NCI-H1048 (cell line): ENCODE measurements at regions not wholly inside any gene's neighbourhood (a gene's known extent, or its start where the extent isn't known, plus 50 kb on each side); places are given as distances from the start of the nearest gene placed in this dataset.

Experiments
- DNase-seq: peaks from one replicate; lab custom pipeline; 2025; lab: John Stamatoyannopoulos, UW

DNA sequence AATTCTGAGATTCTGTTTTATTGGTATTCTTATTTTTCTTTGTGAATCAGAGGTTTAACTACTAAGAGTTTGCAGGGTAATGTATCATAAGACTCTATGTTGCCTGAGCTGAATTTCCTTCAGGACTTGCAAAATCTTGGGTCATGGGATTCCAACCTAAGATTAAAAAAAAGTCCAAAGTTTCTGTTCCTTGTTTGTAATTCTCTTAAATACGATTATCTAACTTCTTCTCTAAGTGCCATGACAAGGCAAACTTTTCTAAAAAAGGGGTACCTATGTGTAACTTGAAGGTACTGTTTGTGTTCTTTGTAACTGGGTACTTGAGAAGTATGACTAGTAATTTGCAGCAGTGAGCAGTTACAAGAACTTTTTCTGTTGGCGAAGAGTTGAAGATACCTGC lies 181.3 kb upstream of the ZEB2 start:
- no peak for DNase-seq

DNA sequence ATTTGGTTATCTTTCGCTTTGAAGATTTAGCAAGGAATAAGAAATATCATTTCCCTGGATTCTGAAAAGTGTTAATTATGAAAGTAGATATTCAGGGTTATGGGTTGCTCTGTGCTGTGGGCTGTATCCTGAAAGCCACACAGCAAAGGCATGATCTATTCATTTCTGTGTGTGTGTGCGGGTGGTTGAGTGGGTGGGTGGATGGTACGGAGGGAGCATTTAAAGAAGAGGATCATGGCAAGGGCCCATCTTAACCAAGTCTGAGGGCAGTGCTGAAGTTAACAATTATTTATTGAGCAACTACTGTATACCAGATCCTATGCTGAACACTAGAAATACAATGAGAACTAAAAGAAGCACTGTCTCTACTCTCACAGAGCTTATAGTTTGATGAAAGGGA lies 178.2 kb upstream of the ZEB2 start:
- no peak for DNase-seq

DNA sequence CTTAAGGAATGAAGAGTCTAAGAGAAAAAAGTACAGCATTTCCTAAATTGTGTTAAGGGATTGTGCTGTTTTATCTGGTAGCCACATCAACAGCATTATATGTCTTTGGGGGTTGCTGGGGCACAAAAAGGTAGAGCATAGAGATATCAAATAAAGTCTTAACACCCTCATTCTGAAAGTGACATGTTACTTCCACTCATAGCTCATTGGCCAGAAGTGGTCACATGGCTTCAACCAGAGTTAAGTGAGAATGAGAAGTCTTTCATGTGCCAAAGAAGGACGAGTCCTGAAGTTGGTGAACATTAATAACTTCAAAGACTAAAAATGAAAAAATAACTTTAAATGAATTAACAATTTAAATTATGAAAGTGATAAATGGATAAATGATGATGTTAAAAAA lies 175.7 kb upstream of the ZEB2 start:
- no peak for DNase-seq

DNA sequence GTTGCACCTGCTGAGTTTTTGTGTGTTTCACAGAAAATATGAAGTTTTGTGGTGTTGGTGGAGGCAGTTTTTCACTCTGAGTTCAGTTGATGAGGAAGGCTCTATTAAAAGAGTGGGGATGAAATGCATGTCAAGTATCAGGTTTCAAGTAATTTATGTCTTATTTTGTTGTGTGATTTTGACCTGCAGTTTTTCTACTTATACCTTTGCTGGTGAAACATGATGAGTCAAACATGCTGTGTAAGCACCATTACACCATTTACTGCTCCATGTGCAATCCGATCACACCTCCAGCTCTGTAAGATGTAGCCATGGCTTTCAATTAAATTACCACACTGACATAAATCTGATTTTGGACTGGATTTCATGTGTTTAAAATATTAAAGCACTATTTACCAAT lies 174.5 kb upstream of the ZEB2 start:
- DNase-seq, result no peak

DNA sequence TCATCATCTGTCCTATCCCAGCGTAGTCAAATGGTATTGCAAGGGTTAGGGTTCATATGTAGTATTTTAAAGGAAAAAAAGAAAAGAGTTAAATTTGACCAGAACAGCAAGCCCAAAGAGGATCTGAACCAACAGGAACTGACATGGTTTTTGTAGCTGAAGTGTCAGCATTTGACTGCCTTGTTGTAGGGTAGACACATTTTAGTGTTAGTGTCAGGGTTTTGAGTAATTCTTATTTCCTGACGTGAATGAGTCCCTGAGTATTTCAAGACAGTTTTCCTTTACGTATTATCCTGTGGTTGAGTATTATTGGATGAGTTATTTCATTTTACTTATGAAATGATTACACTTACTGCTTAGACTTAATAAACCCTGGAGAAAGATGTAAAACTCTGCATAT lies 173.3 kb upstream of the ZEB2 start:
- DNase-seq, result no peak

DNA sequence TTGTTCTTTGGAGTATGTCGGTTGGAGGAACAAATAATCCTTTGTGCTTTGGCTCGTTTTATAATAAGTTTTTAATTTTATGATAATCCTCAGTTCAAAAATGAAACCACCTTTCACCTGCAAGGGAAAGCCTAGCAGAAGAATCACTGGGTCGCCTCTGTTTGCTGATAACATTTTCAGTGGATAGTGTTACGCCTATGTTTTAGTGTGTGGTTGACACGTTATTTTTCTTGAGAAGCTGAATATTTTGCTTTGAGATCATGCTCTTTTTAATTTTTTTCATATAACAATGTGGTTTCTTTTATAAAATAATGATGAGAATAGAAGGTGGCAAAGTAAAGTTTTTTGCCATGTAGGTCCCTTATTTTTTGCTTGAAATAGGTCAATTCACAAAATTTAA lies 172.7 kb upstream of the ZEB2 start:
- DNase-seq, result no peak

DNA sequence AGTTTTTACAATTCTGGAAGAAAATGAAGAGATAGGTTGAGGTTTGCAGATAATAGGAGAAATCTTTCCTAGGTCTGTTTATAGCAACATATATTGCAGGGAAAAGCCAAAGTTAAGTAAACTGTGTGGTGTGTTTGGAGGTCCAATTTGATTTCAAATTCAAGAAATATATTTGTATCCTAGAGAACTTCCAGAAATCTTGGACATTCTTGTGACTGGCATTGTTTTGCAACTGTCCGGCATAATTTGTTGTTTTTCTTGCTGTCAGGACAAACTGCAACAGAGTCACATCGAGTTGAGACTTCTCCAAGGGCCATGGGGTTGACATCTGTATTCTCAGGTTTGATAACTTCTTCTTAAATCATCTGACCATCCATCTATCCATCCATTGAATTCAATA lies 170.9 kb upstream of the ZEB2 start:
- DNase-seq, result no peak

DNA sequence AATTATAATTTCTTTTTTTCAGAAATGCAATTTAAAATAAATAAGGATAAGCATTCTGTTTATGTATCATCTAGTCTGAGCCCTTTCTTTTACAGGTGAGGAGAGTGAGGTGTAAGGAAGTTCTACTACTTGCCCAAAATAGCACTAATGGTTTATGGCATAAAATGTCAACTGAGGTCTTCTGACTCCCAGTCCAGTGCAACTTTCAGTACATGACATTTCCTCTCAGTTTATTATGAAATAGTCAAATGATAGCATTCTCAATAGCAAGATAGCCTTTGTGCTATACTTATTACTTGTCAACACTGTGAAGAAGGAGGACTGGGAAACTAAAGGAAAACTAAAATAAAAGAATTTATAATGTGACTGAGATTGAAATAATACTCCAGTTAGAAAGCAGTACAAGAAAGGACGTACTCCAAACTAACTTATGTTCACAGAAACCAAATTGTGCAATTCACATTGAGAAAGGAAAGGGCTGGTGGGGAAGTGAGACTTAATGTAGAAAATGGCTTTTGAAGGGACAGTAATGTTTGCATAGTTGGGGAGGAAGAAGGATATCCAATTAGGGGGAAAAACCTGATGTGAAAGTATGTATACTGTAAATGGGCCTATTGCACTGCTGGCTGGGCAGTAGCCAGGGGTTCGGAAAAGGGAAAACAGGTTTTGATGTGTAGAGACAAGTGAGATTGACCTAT lies 166.7 kb upstream of the ZEB2 start:
- DNase-seq, result no peak

DNA sequence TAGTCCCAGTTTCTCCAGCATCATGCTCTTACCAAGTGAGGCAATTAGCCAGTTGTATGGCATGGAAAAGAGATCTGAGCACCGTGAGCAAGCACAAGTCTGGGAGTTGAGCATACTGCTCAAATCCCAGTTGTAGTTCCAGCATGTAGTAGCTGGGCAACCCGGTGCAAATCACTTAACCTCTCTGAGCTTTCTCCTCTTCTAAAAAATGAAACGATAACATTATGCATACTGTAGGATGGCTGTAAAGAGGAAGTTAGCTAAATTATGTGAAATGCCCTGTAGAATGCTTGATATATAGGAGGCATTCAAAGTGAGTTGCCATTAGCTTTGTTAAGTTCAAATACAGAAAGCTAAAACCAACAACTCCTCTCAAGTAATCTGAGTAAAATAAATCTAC lies 164.0 kb upstream of the ZEB2 start:
- DNase-seq, result no peak

DNA sequence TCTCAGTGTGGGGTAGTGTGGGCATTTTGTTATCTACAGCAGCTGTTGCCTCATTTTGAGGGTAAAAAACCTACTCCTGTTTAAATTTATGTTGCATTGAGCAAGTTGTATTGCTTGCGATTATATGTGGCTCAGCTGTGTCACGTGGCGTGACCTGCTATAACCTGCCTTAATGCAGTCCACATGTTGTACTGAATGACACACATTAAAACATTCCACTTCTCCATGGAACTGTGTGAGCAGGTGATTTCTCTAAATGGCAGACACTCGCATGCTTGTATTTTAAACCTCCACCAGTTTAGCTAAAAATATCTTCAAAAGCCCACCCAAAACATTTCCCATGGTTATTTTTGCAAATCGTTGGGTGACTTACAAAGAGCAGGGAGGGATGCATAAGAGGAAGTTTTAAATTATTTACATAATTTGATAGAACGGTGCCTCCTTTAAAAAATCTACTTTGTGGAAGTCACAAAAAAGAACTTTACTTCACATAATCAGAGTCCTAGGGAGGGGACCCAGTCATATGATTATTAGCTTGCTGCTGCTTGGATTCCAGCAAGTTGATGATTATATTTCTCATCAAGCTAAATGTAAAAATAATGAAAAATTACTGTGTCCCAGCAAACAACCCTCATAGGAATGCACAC lies 163.3 kb upstream of the ZEB2 start:
- no peak for DNase-seq

DNA sequence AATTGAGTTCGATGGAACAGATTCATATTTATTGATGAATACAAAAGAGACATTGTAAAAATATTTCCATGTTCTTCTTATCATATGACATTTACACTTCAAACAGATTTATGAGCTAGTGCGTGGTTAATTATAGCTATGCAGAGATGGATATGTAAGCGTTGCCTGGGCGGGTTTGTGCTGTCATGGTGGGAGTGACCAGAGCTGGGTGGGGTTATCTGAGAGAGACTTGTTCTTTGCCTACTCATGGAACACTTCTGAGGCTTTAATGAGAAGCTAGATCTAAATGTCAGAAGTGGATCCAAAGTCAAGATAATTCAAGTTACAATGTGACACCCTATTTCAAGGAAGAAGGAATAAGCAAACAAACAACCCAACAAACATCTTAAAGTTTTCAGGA lies 162.3 kb upstream of the ZEB2 start:
- DNase-seq, result no peak

DNA sequence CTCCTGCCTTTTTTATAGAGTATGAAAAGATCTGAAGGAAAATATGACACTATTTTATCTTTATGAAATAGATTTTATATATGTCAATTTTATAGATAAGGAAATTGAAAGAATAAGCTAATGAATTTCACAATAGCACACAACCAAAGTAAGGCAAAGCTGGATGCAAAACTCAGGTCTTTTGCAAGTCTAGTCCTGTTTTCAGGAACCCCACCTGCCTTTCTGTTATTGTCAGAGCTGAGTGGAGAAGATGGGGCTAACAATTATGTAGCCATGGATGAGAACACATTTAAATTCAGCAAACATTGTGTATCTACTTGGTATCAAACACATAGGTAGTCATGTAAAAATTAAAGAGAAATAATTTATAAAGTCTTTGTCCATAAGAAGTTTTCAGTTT lies 161.5 kb upstream of the ZEB2 start:
- DNase-seq, result no peak

DNA sequence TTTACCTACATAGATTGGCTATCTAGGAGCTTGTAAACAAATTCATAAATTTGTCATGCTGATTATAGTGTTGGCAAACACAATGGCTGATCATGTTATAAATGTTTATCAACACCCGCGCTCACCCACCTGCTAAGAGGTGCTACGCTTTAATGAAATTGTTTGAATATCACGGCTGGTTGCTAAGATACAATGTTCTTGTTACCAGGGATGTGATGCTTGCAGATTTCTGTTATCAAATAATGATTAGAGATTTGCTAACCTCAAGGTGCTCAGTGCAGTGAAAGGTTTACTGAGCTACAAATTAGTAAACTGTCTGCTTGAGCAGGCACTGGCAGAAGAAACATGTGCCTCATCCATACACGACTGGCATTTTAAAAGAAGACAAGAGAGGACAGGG lies 160.0 kb upstream of the ZEB2 start:
- DNase-seq, result no peak

DNA sequence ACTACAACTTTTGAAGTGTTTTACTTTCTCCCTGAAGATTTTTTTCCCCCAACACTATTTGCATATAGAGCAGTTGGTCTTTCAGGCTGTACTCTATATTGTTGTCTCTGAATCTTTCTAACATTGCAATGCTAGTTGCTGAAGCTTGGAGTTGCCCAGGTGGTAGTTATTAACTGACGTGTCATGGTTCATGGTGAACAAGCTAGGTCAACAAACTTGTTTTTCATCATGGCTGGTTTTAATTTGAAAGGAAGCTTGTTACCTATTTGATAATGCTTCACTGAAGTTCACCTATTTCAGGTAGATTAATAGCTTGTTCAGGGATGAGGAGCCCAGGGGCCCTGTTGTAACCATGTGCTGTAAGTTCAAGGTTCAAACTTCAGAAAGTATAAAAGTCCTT lies 158.8 kb upstream of the ZEB2 start:
- DNase-seq, result no peak

DNA sequence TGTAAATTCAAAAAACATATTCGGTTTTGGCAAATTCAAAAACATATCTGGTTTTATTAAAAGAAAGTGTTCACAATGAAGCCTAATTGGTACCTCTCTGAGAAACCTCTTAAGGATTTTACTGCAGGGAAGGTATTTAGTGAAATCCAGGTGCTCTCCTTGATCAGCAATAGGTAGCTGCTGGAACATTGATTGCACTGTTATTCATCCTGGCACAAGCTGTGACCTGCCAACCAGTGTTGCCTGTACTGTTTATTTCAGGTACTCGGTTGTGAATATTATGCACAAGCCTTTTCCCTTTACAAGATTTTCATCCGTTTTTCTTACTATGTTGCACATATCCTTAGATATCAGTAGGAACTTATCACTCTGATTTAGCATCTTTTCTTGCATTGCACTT lies 155.8 kb upstream of the ZEB2 start:
- DNase-seq, result no peak

DNA sequence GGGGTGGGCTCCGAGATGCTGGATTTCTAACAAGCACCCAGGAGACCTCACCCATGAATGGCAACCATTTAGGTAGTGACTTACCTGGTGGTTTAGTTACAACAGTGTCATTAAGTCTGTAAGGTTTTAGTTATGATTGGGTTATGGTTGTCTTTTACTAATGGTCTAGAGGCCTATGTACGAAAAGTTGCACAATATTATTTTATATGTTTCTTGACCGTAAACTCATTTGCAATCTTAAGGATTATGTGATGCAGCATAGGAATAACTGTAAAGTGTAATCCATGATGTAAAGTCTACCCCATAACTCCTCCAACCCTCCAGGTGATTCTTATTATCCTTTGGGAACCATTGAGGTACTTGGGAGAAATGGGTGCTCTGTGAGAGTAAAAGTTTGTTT lies 155.4 kb upstream of the ZEB2 start:
- DNase-seq, result no peak

DNA sequence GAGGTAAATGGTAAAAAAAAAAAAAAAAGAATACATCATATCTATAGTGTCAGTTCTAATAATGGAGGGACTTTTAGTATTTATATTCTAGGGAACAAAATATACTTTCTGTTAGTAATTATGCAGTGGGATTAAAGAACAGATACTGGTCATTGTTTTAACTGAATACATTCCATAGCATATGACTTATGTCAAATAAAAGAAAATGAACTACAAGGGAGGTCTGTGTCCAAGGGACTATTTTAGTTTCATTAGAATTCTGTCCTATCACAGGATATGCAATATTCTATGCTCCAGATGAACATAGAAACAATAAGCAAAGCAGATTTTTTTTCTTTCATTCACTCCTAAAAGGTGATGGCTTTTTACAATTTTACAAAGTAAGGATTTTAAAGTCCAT lies 154.2 kb upstream of the ZEB2 start:
- no peak for DNase-seq

DNA sequence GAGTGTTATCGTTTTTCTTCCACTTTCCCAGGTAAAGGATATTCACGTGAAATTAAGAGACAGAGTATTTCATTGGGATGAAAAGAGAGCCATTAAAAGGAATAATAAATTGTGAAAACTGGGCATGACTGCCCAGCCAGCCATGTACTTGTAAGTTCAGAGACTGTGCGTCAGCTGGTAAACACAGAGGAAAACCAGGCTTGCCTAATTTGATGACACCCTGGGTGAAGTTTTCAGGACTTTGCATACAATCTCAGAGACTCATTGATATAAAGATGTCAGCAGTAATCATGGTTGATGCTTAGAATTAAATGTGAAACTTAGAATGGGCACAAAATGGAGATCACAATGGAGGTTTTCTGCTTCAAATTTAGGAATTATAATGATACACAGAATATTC lies 153.5 kb upstream of the ZEB2 start:
- DNase-seq, result no peak

DNA sequence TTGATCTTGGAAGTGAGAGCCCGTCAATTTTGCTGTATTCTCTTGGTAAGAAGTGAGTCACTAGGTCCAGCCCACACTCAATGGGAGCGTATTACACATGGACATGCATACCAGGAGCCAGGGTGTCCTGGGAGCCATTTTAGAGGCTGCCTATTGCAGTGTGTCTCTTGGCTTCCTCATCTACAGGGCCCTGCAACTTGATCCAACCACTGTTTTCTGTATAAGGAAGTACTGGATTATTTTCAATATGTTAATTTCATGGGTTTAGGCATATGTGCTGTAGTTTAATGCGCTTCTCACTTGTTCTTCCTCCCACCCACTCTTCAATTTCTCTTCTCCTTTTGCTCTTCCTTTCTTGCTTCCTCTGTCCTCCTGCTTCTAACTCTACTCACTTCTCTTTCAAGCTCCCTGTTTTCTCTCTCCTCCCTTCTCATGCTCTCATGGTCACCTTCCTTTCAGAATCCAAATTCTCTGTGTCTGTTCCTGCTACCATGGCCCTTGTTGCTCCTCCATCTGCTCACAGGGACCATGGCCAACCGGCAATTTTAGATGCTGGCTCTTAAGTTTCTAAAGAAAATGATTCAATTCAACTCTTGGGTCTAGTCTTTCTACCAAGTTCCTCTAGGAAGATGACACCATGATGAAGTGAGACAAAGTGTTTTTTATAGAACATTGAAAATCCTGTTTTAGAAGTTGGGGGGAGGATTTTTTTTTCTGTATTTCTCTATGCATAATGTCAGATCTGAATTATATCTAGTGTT lies 152.0 kb upstream of the ZEB2 start:
- no peak for DNase-seq

DNA sequence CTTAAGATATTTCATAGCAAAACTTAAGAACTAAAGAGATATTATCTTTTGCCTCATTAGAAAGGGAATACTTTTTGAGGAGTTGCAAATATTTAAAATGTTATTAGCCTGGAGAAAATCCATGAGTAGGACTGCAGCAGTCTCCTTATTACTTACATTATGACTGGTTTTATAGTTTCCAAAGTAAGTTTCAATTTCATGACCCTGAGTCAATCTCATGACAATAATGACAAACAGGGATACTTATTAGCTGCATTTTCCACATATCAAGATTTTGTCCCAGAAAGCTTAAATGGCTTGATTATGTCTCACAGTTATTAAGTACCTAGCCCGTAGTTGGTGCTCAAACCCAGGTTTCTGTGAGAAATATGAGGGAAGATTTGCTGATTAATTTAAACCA lies 150.8 kb upstream of the ZEB2 start:
- DNase-seq, result no peak

DNA sequence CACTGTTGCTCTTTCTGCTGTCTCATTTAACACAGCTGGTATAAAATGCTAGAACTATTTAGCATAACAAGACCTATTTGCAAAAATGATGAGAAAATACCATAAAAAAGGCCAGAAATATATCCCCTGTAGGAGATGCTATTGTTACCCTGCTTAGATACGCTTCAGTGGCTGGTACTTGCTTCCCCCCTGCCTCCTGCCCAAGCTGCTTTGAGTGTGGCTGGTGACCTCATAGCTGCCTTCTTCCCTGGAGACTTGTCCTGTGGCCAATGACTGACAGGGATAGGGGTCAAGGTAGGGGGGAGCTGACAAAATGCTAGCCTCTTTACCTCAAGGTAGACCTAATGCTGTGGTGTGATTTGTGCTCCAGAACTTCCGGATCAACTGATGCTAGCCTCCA lies 150.2 kb upstream of the ZEB2 start:
- no peak for DNase-seq

DNA sequence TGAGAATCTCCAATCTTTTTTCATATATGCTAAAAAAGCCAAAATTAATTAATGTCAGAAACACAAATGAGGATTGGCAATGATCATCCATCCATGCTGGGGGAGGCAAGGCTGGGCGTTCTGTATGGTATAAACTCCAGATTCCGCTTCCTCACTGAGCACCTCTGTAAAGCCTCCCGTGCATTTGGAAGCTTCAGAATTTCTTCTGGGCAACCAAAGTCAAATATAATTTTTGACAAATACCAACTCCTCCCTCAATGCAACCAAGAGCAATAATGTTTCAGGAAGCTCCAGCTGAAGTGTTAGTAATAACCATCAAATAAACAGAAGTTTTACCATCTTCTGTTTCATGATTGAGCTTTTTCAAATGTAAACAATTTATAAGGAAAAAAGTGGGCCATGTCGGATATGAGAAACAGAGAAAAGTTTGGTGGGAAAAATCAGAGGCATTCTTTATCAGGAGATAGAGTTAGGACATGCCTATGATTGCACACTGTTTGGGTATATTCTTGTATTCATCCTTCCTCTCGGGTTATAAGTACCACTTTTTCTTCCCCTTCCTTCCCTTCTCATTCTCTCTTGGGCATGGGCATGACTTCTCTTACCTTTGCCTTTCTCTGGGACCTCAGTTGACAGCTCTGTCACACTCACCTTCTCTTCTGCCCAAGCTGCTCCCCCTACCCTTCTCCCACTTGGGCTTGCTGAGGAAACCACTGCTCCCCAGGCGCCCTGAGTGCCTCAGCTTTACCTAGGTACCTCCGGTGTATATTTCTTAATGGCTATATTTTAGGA lies 149.5 kb upstream of the ZEB2 start:
- DNase-seq, result no peak
